Ectodermal cell (in vitro differentiated cells): ENCODE measurements at regions not wholly inside any gene's neighbourhood (a gene's known extent, or its start where the extent isn't known, plus 50 kb on each side); places are given as distances from the start of the nearest gene placed in this dataset.
"Not testable (repeated sequence)": the region's sequence is repeated elsewhere in the genome, so short reads cannot be mapped to it uniquely, and the experiment has no call there.

ENCODE experiments used
- H3K27ac ChIP-seq: 2 replicates; pipeline ENCODE4 v1.7.0; 2013; ENCODE audit warnings: mild to moderate bottlenecking, low read depth, low read length; ENCODE audit not compliant: insufficient read depth, poor library complexity, severe bottlenecking
- H3K27me3 ChIP-seq: 2 replicates; pipeline ENCODE4 v1.7.0; 2013; ENCODE audit warnings: mild to moderate bottlenecking, low read length; ENCODE audit not compliant: insufficient read depth, control insufficient read depth, poor library complexity, severe bottlenecking
- H3K36me3 ChIP-seq: one replicate; pipeline ENCODE4 v1.7.0; 2013; ENCODE audit warnings: low read length; ENCODE audit not compliant: control insufficient read depth, insufficient read depth
- H3K4me1 ChIP-seq: one replicate; pipeline ENCODE4 v1.7.0; 2013; ENCODE audit warnings: low read length; ENCODE audit not compliant: control insufficient read depth, insufficient read depth
- H3K4me3 ChIP-seq: 2 replicates; pipeline ENCODE4 v1.7.0; 2013; ENCODE audit warnings: low read depth, low read length, control low read depth; ENCODE audit not compliant: insufficient read depth
- H3K9me3 ChIP-seq: 2 replicates; pipeline ENCODE4 v1.7.0; 2013; ENCODE audit warnings: mild to moderate bottlenecking, low read length, moderate library complexity; ENCODE audit not compliant: control insufficient read depth
- WGBS, 2 experiments: methylation state at CpG; one replicate each; pipeline ENCODE4 v1.1.7; 2013; ENCODE audit warnings: missing lambda C conversion rate in 2 of 2; 5-methylcytosine and 5-hydroxymethylcytosine counted together

GRCh38 chr11:79506734-79507344 lies 66.0 kb upstream of the TENM4 start:
- 84 to 86% methylated on average over 11 of the region's 11 CpGs for WGBS, 2 experiments
- no peaks in the 10 kb centered on the region for H3K36me3 ChIP-seq

GRCh38 chr11:79506124-79506523 lies 65.3 kb upstream of the TENM4 start:
- 95 to 100% methylated on average over 2 of the region's 3 CpGs for WGBS, 2 experiments
- Histone ChIP-seq H3K36me3 (no peaks in the 10 kb centered on the region), H3K9me3 (no peaks in the 10 kb centered on the region), H3K4me3 (no peak overlapping the region), H3K27ac (no peak overlapping the region), H3K27me3 (no peaks in the 10 kb centered on the region), H3K4me1 (peaks cover 7% of the 10 kb centered on the region)

More at GRCh38 chr11:79506734-79507344, 66.0 kb upstream of the TENM4 start:
- Histone ChIP-seq H3K9me3 (no peaks in the 10 kb centered on the region), H3K27me3 (no peaks in the 10 kb centered on the region), H3K4me3 (no peak overlapping the region), H3K27ac (no peak overlapping the region), H3K4me1 (peaks cover 7% of the 10 kb centered on the region)

- Histone ChIP-seq H3K27ac (no peak overlapping the region), H3K4me3 (no peak overlapping the region), H3K27me3 (no peaks in the 10 kb centered on the region), H3K36me3 (no peaks in the 10 kb centered on the region), H3K9me3 (no peaks in the 10 kb centered on the region), H3K4me1 (peaks cover 7% of the 10 kb centered on the region)
- 87 to 91% methylated on average over 6 of the region's 6 CpGs for WGBS, 2 experiments
Measured at GRCh38 chr11:79503028-79503427, 62.2 kb upstream of the TENM4 start.

- Histone ChIP-seq H3K4me3 (no peak overlapping the region), H3K4me1 (peaks cover 7% of the 10 kb centered on the region), H3K9me3 (no peaks in the 10 kb centered on the region), H3K36me3 (no peaks in the 10 kb centered on the region), H3K27me3 (no peaks in the 10 kb centered on the region), H3K27ac (no peak overlapping the region)
- 82 to 86% methylated on average over 4 of the region's 4 CpGs for WGBS, 2 experiments
Measured at GRCh38 chr11:79501707-79502106, 60.9 kb upstream of the TENM4 start.

GRCh38 chr11:79499929-79500328 lies 59.1 kb upstream of the TENM4 start:
- H3K4me1 ChIP-seq, H3K36me3 ChIP-seq, H3K27me3 ChIP-seq, H3K9me3 ChIP-seq, H3K4me3 ChIP-seq, H3K27ac ChIP-seq: not testable (repeated sequence)
- 92% methylated on average over 29 to 30 of the region's 30 CpGs for WGBS, 2 experiments

GRCh38 chr11:79498667-79499066 lies 57.8 kb upstream of the TENM4 start:
- no peak overlapping the region for H3K27ac ChIP-seq
- no peaks in the 10 kb centered on the region for H3K9me3 ChIP-seq
- H3K27me3 ChIP-seq, result no peaks in the 10 kb centered on the region
- 92 to 95% methylated on average over 4 of the region's 4 CpGs for WGBS, 2 experiments
- peaks cover 7% of the 10 kb centered on the region for H3K4me1 ChIP-seq
- no peak overlapping the region for H3K4me3 ChIP-seq
- no peaks in the 10 kb centered on the region for H3K36me3 ChIP-seq

- Histone ChIP-seq H3K27ac (no peak overlapping the region), H3K27me3 (no peaks in the 10 kb centered on the region), H3K4me1 (no peaks in the 10 kb centered on the region), H3K4me3 (no peak overlapping the region), H3K36me3 (no peaks in the 10 kb centered on the region), H3K9me3 (no peaks in the 10 kb centered on the region)
- 29 to 30% methylated on average over 11 of the region's 11 CpGs for WGBS, 2 experiments
Measured at GRCh38 chr11:79493555-79494171, 52.8 kb upstream of the TENM4 start.

- Histone ChIP-seq H3K27ac (no peak overlapping the region), H3K36me3 (no peaks in the 10 kb centered on the region), H3K9me3 (no peaks in the 10 kb centered on the region), H3K4me1 (no peaks in the 10 kb centered on the region), H3K27me3 (no peaks in the 10 kb centered on the region), H3K4me3 (no peak overlapping the region)
- 82 to 87% methylated on average over 4 of the region's 4 CpGs for WGBS, 2 experiments
Measured at GRCh38 chr11:79492008-79492407, 51.2 kb upstream of the TENM4 start.
